ENCODE measurements at regions not wholly inside any gene's neighbourhood (a gene's known extent, or its start where the extent isn't known, plus 50 kb on each side); places are given as distances from the start of the nearest gene placed in this dataset.

GRCh38 chr6:95743591-95743990 lies 166.3 kb downstream of the MANEA start:
- TF ChIP-seq CTCF (IDR thresholded peaks at IDR 0.05 in 8 of 11, conservative IDR thresholded peaks at IDR 0.05 in 3 of 11) (no peak), POLR2A (IDR thresholded peaks at IDR 0.05) (no peak)

Measured in spleen (tissue), 7 donors.